HAP-1 (cell line): ENCODE measurements at regions not wholly inside any gene's neighbourhood (a gene's known extent, or its start where the extent isn't known, plus 50 kb on each side); places are given as distances from the start of the nearest gene placed in this dataset.
"Not testable (repeated sequence)": the region's sequence is repeated elsewhere in the genome, so short reads cannot be mapped to it uniquely, and the experiment has no call there.

Experiments used
- DNase-seq, 2 experiments: peaks; one replicate each; pipeline ENCODE4 v3.0.0-alpha.2; 2016 to 2020; ENCODE audit warnings: low spot score in 2 of 2
- H3K27me3 ChIP-seq: fragments of 250-450 bp; sonication (Bioruptor Pico); 2 replicates; pipeline ENCODE4 v1.5.1; 2020; ENCODE audit warnings: low read depth, mild to moderate bottlenecking, moderate library complexity
- H3K36me3 ChIP-seq: fragments of 250-450 bp; sonication (Bioruptor Pico); replicated peaks from 2 replicates; pipeline ENCODE4 v1.5.1; 2020; ENCODE audit warnings: mild to moderate bottlenecking
- H3K4me1 ChIP-seq: fragments of 250-450 bp; sonication (Bioruptor Pico); 2 replicates; pipeline ENCODE4 v1.5.1; 2020; ENCODE audit warnings: mild to moderate bottlenecking
- H3K4me3 ChIP-seq: fragments of 250-450 bp; sonication (Bioruptor Pico); 2 replicates; pipeline ENCODE4 v1.5.1; 2020; ENCODE audit warnings: mild to moderate bottlenecking, moderate library complexity
- H3K9me3 ChIP-seq: fragments of 250-450 bp; sonication (Bioruptor Pico); 2 replicates; pipeline ENCODE4 v1.5.1; 2020; ENCODE audit warnings: mild to moderate bottlenecking, moderate library complexity
- in situ Hi-C: fragments of 300-500 bp; cut with MboI; formaldehyde crosslinking; loops from 3 replicates; pipeline ENCODE4 v1.14.3; 2020; ENCODE audit warnings: low sequenced_read_pairs, inconsistent platforms, mixed read lengths

- in situ Hi-C loops = no loop called here
- H3K27me3 ChIP-seq = peaks cover 1% of the 10 kb centered on the region
- H3K4me3 ChIP-seq = no peak overlapping the region
- no peaks in the 10 kb centered on the region for H3K4me1 ChIP-seq
- H3K9me3 ChIP-seq = no peaks in the 10 kb centered on the region
- DNase-seq = peak; percentile 53 to 76
- H3K36me3 ChIP-seq = no peaks in the 10 kb centered on the region
Measured at GRCh38 chr14:28608851-28609828, 157.4 kb upstream of the FOXG1 start.

- no peak overlapping the region for H3K4me3 ChIP-seq
- H3K4me1 ChIP-seq = no peaks in the 10 kb centered on the region
- no peaks in the 10 kb centered on the region for H3K36me3 ChIP-seq
- DNase-seq = no peak
- no peaks in the 10 kb centered on the region for H3K9me3 ChIP-seq
- H3K27me3 ChIP-seq = no peaks in the 10 kb centered on the region
- in situ Hi-C loops = no loop called here
Measured at GRCh38 chr14:28612414-28612813, 154.2 kb upstream of the FOXG1 start.

GRCh38 chr14:28613532-28613931 lies 153.1 kb upstream of the FOXG1 start:
- H3K9me3 ChIP-seq = no peaks in the 10 kb centered on the region
- no peaks in the 10 kb centered on the region for H3K36me3 ChIP-seq
- in situ Hi-C loops = no loop called here
- H3K27me3 ChIP-seq = no peaks in the 10 kb centered on the region
- H3K4me1 ChIP-seq = no peaks in the 10 kb centered on the region
- DNase-seq = peak in 1 of 2 experiments; percentile 5
- H3K4me3 ChIP-seq = no peak overlapping the region

- H3K36me3 ChIP-seq = no peaks in the 10 kb centered on the region
- 0 out of 2 replicates have a peak, but pooled peaks cover 6% of the 10 kb centered on the region for H3K27me3 ChIP-seq
- in situ Hi-C loops = no loop called here
- DNase-seq = no peak
- H3K4me3 ChIP-seq = no peak overlapping the region
- no peaks in the 10 kb centered on the region for H3K9me3 ChIP-seq
- no peaks in the 10 kb centered on the region for H3K4me1 ChIP-seq
Measured at GRCh38 chr14:28626780-28627179, 139.8 kb upstream of the FOXG1 start.

GRCh38 chr14:28629328-28630004 lies 137.1 kb upstream of the FOXG1 start:
- in situ Hi-C loops = no loop called here
- no peak for DNase-seq
- no peaks in the 10 kb centered on the region for H3K9me3 ChIP-seq
- H3K4me1 ChIP-seq = no peaks in the 10 kb centered on the region
- H3K4me3 ChIP-seq = no peak overlapping the region
- H3K36me3 ChIP-seq = no peaks in the 10 kb centered on the region
- H3K27me3 ChIP-seq = 0 out of 2 replicates have a peak, but pooled peaks cover 6% of the 10 kb centered on the region

- in situ Hi-C loops = no loop called here
- 0 out of 2 replicates have a peak, but pooled peaks cover 6% of the 10 kb centered on the region for H3K27me3 ChIP-seq
- no peak for DNase-seq
Measured at GRCh38 chr14:28630100-28630499, 136.5 kb upstream of the FOXG1 start.

GRCh38 chr14:28635387-28635786 lies 131.2 kb upstream of the FOXG1 start:
- no peaks in the 10 kb centered on the region for H3K4me1 ChIP-seq
- DNase-seq = peak in 1 of 2 experiments; percentile 36
- H3K27me3 ChIP-seq = 0 out of 2 replicates have a peak, but pooled peaks cover 2% of the 10 kb centered on the region

More at GRCh38 chr14:28630100-28630499, 136.5 kb upstream of the FOXG1 start:
- Histone ChIP-seq H3K9me3 (no peaks in the 10 kb centered on the region), H3K4me3 (no peak overlapping the region), H3K36me3 (no peaks in the 10 kb centered on the region), H3K4me1 (no peaks in the 10 kb centered on the region)

GRCh38 chr14:28635816-28636215 lies 130.8 kb upstream of the FOXG1 start:
- H3K9me3 ChIP-seq, H3K27me3 ChIP-seq, H3K4me3 ChIP-seq, H3K4me1 ChIP-seq, in situ Hi-C loops, DNase-seq, H3K36me3 ChIP-seq: not testable (repeated sequence)

More at GRCh38 chr14:28635387-28635786, 131.2 kb upstream of the FOXG1 start:
- Histone ChIP-seq H3K9me3 (no peaks in the 10 kb centered on the region), H3K36me3 (no peaks in the 10 kb centered on the region), H3K4me3 (no peak overlapping the region)
- in situ Hi-C loops = no loop called here

GRCh38 chr14:28641189-28641588 lies 125.4 kb upstream of the FOXG1 start:
- H3K36me3 ChIP-seq, DNase-seq, H3K4me1 ChIP-seq: not testable (repeated sequence)

GRCh38 chr14:28651148-28651547 lies 115.4 kb upstream of the FOXG1 start:
- no peaks in the 10 kb centered on the region for H3K9me3 ChIP-seq
- in situ Hi-C loops = no loop called here
- H3K36me3 ChIP-seq = no peaks in the 10 kb centered on the region
- H3K4me1 ChIP-seq = peaks cover 4% of the 10 kb centered on the region; the same call in 1 of the 2 replicates
- H3K27me3 ChIP-seq = no peaks in the 10 kb centered on the region
- no peak overlapping the region for H3K4me3 ChIP-seq
- no peak for DNase-seq

More at GRCh38 chr14:28641189-28641588, 125.4 kb upstream of the FOXG1 start:
- H3K9me3 ChIP-seq, in situ Hi-C loops, H3K4me3 ChIP-seq, H3K27me3 ChIP-seq: not testable (repeated sequence)

- Histone ChIP-seq H3K9me3 (no peaks in the 10 kb centered on the region), H3K27me3 (no peaks in the 10 kb centered on the region), H3K4me3 (no peak overlapping the region), H3K36me3 (no peaks in the 10 kb centered on the region), H3K4me1 (peaks cover 7% of the 10 kb centered on the region)
- in situ Hi-C loops = no loop called here
- peak; percentile 33 to 66 for DNase-seq
Measured at GRCh38 chr14:28652782-28653181, 113.8 kb upstream of the FOXG1 start.

GRCh38 chr14:28653521-28653920 lies 113.1 kb upstream of the FOXG1 start:
- in situ Hi-C loops = no loop called here
- H3K9me3 ChIP-seq = no peaks in the 10 kb centered on the region
- H3K4me3 ChIP-seq = no peak overlapping the region
- peaks cover 7% of the 10 kb centered on the region for H3K4me1 ChIP-seq
- no peak for DNase-seq
- H3K36me3 ChIP-seq = no peaks in the 10 kb centered on the region
- no peaks in the 10 kb centered on the region for H3K27me3 ChIP-seq

- Histone ChIP-seq H3K27me3 (no peaks in the 10 kb centered on the region), H3K4me3 (no peak overlapping the region), H3K9me3 (no peaks in the 10 kb centered on the region), H3K4me1 (peaks cover 21% of the 10 kb centered on the region), H3K36me3 (no peaks in the 10 kb centered on the region)
- in situ Hi-C loops = no loop called here
- DNase-seq = no peak
Measured at GRCh38 chr14:28656704-28657255, 109.8 kb upstream of the FOXG1 start.
